GM21529 (cell line): ENCODE measurements at regions not wholly inside any gene's neighbourhood (a gene's known extent, or its start where the extent isn't known, plus 50 kb on each side); places are given as distances from the start of the nearest gene placed in this dataset.
A peak's percentile ranks its signal among the peaks of the same experiment; 100 is the strongest.
"Not testable (repeated sequence)": the region's sequence is repeated elsewhere in the genome, so short reads cannot be mapped to it uniquely, and the experiment has no call there.

Experiments used
- ATAC-seq: cut with Tn5 transposase; IDR thresholded peaks from one replicate; pipeline ENCODE4 v1.9.1; 2021; ENCODE audit not compliant: unreplicated experiment

GRCh38 chr12:105576261-105576660, 245.8 kb downstream of the C12orf75 start:
- no peak for ATAC-seq

GRCh38 chr12:105580821-105581352, 250.4 kb downstream of the C12orf75 start:
- ATAC-seq, result no peak

GRCh38 chr12:105581420-105581819, 250.9 kb downstream of the C12orf75 start:
- ATAC-seq, result no peak

GRCh38 chr12:105585107-105585506, 254.6 kb downstream of the C12orf75 start:
- no peak for ATAC-seq

- ATAC-seq, result no peak
Measured at GRCh38 chr12:105587237-105587636, 256.7 kb downstream of the C12orf75 start.

GRCh38 chr12:105588106-105588505, 257.6 kb downstream of the C12orf75 start:
- ATAC-seq, result no peak

- no peak for ATAC-seq
Measured at GRCh38 chr12:105590571-105590970, 260.1 kb downstream of the C12orf75 start.

- no peak for ATAC-seq
Measured at GRCh38 chr12:105595440-105595839, 264.9 kb downstream of the C12orf75 start.

- no peak for ATAC-seq
Measured at GRCh38 chr12:105596731-105597130, 266.2 kb downstream of the C12orf75 start.

- no peak for ATAC-seq
Measured at GRCh38 chr12:105598031-105598430, 267.5 kb downstream of the C12orf75 start.

- ATAC-seq, result no peak
Measured at GRCh38 chr12:105600911-105601545, 270.5 kb downstream of the C12orf75 start.

- peak; percentile 49 for ATAC-seq
Measured at GRCh38 chr12:105602312-105602711, 271.8 kb downstream of the C12orf75 start.

GRCh38 chr12:105604281-105604680, 273.8 kb downstream of the C12orf75 start:
- ATAC-seq, result not testable (repeated sequence)

- not testable (repeated sequence) for ATAC-seq
Measured at GRCh38 chr12:105606613-105607012, 276.1 kb downstream of the C12orf75 start.

GRCh38 chr12:105609001-105609400, 278.5 kb downstream of the C12orf75 start:
- ATAC-seq, result not testable (repeated sequence)

GRCh38 chr12:105610459-105610858, 280.0 kb downstream of the C12orf75 start:
- no peak for ATAC-seq

GRCh38 chr12:105611340-105611739, 280.8 kb downstream of the C12orf75 start:
- ATAC-seq, result no peak

GRCh38 chr12:105613269-105613668, 282.8 kb downstream of the C12orf75 start:
- no peak for ATAC-seq

GRCh38 chr12:105613887-105614286, 283.4 kb downstream of the C12orf75 start:
- ATAC-seq, result no peak

- ATAC-seq, result no peak
Measured at GRCh38 chr12:105616971-105617540, 286.6 kb downstream of the C12orf75 start.

- no peak for ATAC-seq
Measured at GRCh38 chr12:105622220-105622619, 291.7 kb downstream of the C12orf75 start.

GRCh38 chr12:105622846-105623736, 292.6 kb downstream of the C12orf75 start:
- ATAC-seq, result no peak
